K562 (cell line): ENCODE measurements at regions not wholly inside any gene's neighbourhood (a gene's known extent, or its start where the extent isn't known, plus 50 kb on each side); places are given as distances from the start of the nearest gene placed in this dataset.

Source experiments
- ATAC-seq: fragments of 200-7000 bp; cut with Tn5 transposase; 3 replicates; pipeline ENCODE4 v1.9.1; 2020; ENCODE audit warnings: moderate library complexity
- BruUV-seq: library from RNA; stranded (reverse); fragments of 400-500 nt; replicated peaks from 2 replicates; lab custom pipeline; 2021; lab: Mats Ljungman, UMichigan
- CTCF ChIA-PET: fragments of 300-600 bp; formaldehyde crosslinking; extraction: SDS; loops from one replicate; lab custom pipeline; 2021; ENCODE audit warnings: low intra/inter-chr PET ratio; lab: Yijun Ruan, JAX
- POLR2A ChIA-PET: fragments of 300-600, 350-650 bp; sonication (Branson Sonifier 250); formaldehyde crosslinking; extraction: SDS; loops from one replicate; lab custom pipeline; 2021; ENCODE audit warnings: antibody characterized with exemption, inconsistent platforms; lab: Yijun Ruan, JAX
- DNase-seq, 4 experiments: peaks; one replicate each; pipeline versions ENCODE4 v3.0.0 to v3.0.0-alpha.2; 2011 to 2018; ENCODE audit warnings: low spot score in 3 of 4, mixed read lengths in 3 of 4; ENCODE audit errors: extremely low read depth in 1 of 4
- FAIRE-seq: peaks from 2 replicates; lab custom pipeline; 2011; peaks lifted over from hg19 to GRCh38; lab: Jason Lieb, UNC
- H2AFZ ChIP-seq: 2 replicates; pipeline ENCODE4 v1.6.0; 2011; ENCODE audit warnings: low read depth, low read length, control low read depth, inconsistent platforms
- H3K27ac ChIP-seq: fragments of 200-600 bp; 3 replicates; pipeline ENCODE4 v1.8.0; 2011; ENCODE audit warnings: low read depth, mild to moderate bottlenecking, control low read depth, inconsistent platforms, low read length, moderate library complexity, mixed read lengths; ENCODE audit errors: extremely low read depth
- H3K27me3 ChIP-seq, 2 experiments: fragments of 300-600 bp in 1 of 2; 2 replicates in 1 of 2; 3 replicates in 1 of 2; pipeline versions ENCODE4 v1.6.0 to v1.8.0; 2011; ENCODE audit warnings: inconsistent platforms in 2 of 2, low read length in 2 of 2, mild to moderate bottlenecking in 1 of 2, mixed read lengths in 1 of 2, moderate library complexity in 1 of 2; ENCODE audit not compliant: control insufficient read depth in 2 of 2, insufficient read depth in 2 of 2
- H3K36me3 ChIP-seq: fragments of 300-600 bp; 3 replicates; pipeline ENCODE4 v1.8.0; 2011; ENCODE audit warnings: mild to moderate bottlenecking, low read length, inconsistent platforms; ENCODE audit not compliant: control insufficient read depth, insufficient read depth
- H3K4me1 ChIP-seq, 2 experiments: fragments of 200-600 bp in 1 of 2; replicated peaks in 1 of 2; 2 replicates in 1 of 2; 3 replicates in 1 of 2; pipeline versions ENCODE4 v1.5.1 to v1.8.0; 2011; ENCODE audit warnings: inconsistent platforms in 2 of 2, low read length in 2 of 2, mild to moderate bottlenecking in 1 of 2, mixed read lengths in 1 of 2, moderate library complexity in 1 of 2; ENCODE audit not compliant: control insufficient read depth in 2 of 2, insufficient read depth in 2 of 2
- H3K4me2 ChIP-seq: 2 replicates; pipeline ENCODE4 v1.6.1; 2011; ENCODE audit warnings: low read length, control low read depth, inconsistent platforms, mixed read lengths; ENCODE audit not compliant: insufficient read depth
- H3K4me3 ChIP-seq: fragments of 200-600 bp; sonication (generic), shearing (Covaris generic); 2 replicates; pipeline ENCODE4 v1.5.1; 2016; ENCODE audit warnings: control low read depth, inconsistent platforms
- H3K79me2 ChIP-seq: fragments of 200-600 bp; 3 replicates; pipeline ENCODE4 v1.8.0; 2011; ENCODE audit warnings: low read length, inconsistent platforms; ENCODE audit not compliant: control insufficient read depth, insufficient read depth
- H3K9ac ChIP-seq, 2 experiments: 2 replicates each; pipeline versions ENCODE4 v1.6.0 to v1.6.1; 2011; ENCODE audit warnings: low read depth in 2 of 2, low read length in 2 of 2, control low read depth in 1 of 2, inconsistent platforms in 1 of 2, mild to moderate bottlenecking in 1 of 2, mixed read lengths in 1 of 2; ENCODE audit not compliant: insufficient read depth in 1 of 2
- H3K9me1 ChIP-seq: one replicate; pipeline ENCODE4 v1.6.0; 2011; ENCODE audit warnings: inconsistent platforms, mild to moderate bottlenecking, low read length, moderate library complexity; ENCODE audit not compliant: control insufficient read depth, insufficient read depth
- H3K9me3 ChIP-seq: replicated peaks from 2 replicates; pipeline ENCODE4 v1.5.1; 2011; ENCODE audit warnings: low read depth, low read length, inconsistent platforms; ENCODE audit not compliant: control insufficient read depth, insufficient read depth
- H4K20me1 ChIP-seq: replicated peaks from 2 replicates; pipeline ENCODE4 v1.6.1; 2011; ENCODE audit warnings: low read length, inconsistent platforms, mixed read lengths; ENCODE audit not compliant: control insufficient read depth, insufficient read depth
- BRCA1 ChIP-seq, 2 experiments: fragments of 450-650 bp in 1 of 2; sonication (generic) in 1 of 2; formaldehyde crosslinking in 1 of 2; IDR thresholded peaks; 2 replicates each; pipeline versions ENCODE4 v1.5.0 to v1.6.1; 2017 to 2020; ENCODE audit warnings: mild to moderate bottlenecking in 1 of 2, missing genetic modification reagents in 1 of 2
- CBX5 ChIP-seq: IDR thresholded peaks from 2 replicates; pipeline ENCODE4 v1.6.1; 2014; ENCODE audit warnings: low read depth, borderline replicate concordance
- EGR1 ChIP-seq: fragments of 450-650 bp; conservative IDR thresholded peaks from 2 replicates; pipeline ENCODE4 v1.6.1; 2017; ENCODE audit warnings: mild to moderate bottlenecking
- ELF1 ChIP-seq: fragments of 200-800 bp; sonication (Bioruptor generic); IDR thresholded peaks from 2 replicates; pipeline ENCODE4 v1.6.1; 2016; ENCODE audit warnings: missing genetic modification characterization, missing compliant biosample characterization
- HDAC2 ChIP-seq: fragments of 450-650 bp; IDR thresholded peaks from 2 replicates; pipeline ENCODE4 v1.6.1; 2016; ENCODE audit warnings: mild to moderate bottlenecking
- KLF6 ChIP-seq: fragments of 250-450 bp; sonication (Bioruptor Pico); IDR thresholded peaks from 2 replicates; pipeline ENCODE4 v1.4.0; 2020; ENCODE audit warnings: mild to moderate bottlenecking, moderate library complexity, borderline replicate concordance
- MAFG ChIP-seq: fragments of 450-650 bp; conservative IDR thresholded peaks from 2 replicates; pipeline ENCODE4 v1.6.1; 2016; ENCODE audit warnings: missing genetic modification characterization, missing compliant biosample characterization
- NKRF ChIP-seq: fragments of 450-650 bp; IDR thresholded peaks from 2 replicates; pipeline ENCODE4 v1.6.1; 2016; ENCODE audit warnings: borderline replicate concordance
- RCOR1 ChIP-seq, 2 experiments: IDR thresholded peaks; 2 replicates each; pipeline ENCODE4 v1.6.1; 2012; ENCODE audit warnings: low read depth in 2 of 2, low read length in 2 of 2, borderline replicate concordance in 1 of 2, improper control_type of control experiment in 1 of 2
- RNF2 ChIP-seq: sonication (generic); IDR thresholded peaks from 2 replicates; pipeline ENCODE4 v1.6.1; 2016
- SAFB ChIP-seq: fragments of 200-400 bp; formaldehyde crosslinking; IDR thresholded peaks from 2 replicates; pipeline ENCODE4 v1.6.1; 2017; ENCODE audit warnings: low read depth, low read length, borderline replicate concordance
- SAFB2 ChIP-seq: fragments of 200-400 bp; formaldehyde crosslinking; IDR thresholded peaks from 2 replicates; pipeline ENCODE4 v1.6.1; 2018; ENCODE audit warnings: borderline replicate concordance, low read length, low read depth, moderate library complexity; ENCODE audit not compliant: severe bottlenecking
- SIRT6 ChIP-seq: IDR thresholded peaks from one replicate; pipeline ENCODE4 v1.6.1; 2012; ENCODE audit warnings: low read depth, mild to moderate bottlenecking, control low read depth, inconsistent platforms, low read length, moderate library complexity
- TFAM ChIP-seq: fragments of 250-450 bp; sonication (Bioruptor Pico); conservative IDR thresholded peaks from 2 replicates; pipeline ENCODE4 v1.5.0; 2021; ENCODE audit warnings: mild to moderate bottlenecking, moderate library complexity
- ZFPM2 ChIP-seq: fragments of 250-450 bp; sonication (Bioruptor Pico); IDR thresholded peaks from 2 replicates; pipeline ENCODE4 v1.5.1; 2022; ENCODE audit warnings: mild to moderate bottlenecking
- ZNF134 ChIP-seq: fragments of 250-450 bp; sonication (Bioruptor Pico); conservative IDR thresholded peaks from 2 replicates; pipeline ENCODE4 v1.4.0; 2020
- ZNF316 ChIP-seq: fragments of 450-650 bp; IDR thresholded peaks from 2 replicates; pipeline ENCODE4 v1.6.1; 2016
- ZNF696 ChIP-seq: fragments of 250-450 bp; sonication (Bioruptor Pico); conservative IDR thresholded peaks from 2 replicates; pipeline ENCODE4 v1.4.0; 2020; ENCODE audit warnings: mild to moderate bottlenecking, moderate library complexity
- ZNF764 ChIP-seq: fragments of 250-450 bp; sonication (Bioruptor Pico); IDR thresholded peaks from 2 replicates; pipeline ENCODE4 v1.4.0; 2020; ENCODE audit warnings: low read depth, mild to moderate bottlenecking, moderate library complexity
- WGBS: fragments of 100-300 bp; shearing (Covaris generic); methylation state at CpG from one replicate; pipeline ENCODE4 v1.1.6; 2016; ENCODE audit warnings: low coverage, mixed read lengths; ENCODE audit not compliant: insufficient coverage; ENCODE audit errors: missing lambda C conversion rate; 5-methylcytosine and 5-hydroxymethylcytosine counted together
- in situ Hi-C: fragments of 300-500 bp; cut with MboI; formaldehyde crosslinking; loops from 4 replicates; pipeline ENCODE4 v1.15.0; 2018; ENCODE audit warnings: inconsistent platforms, mixed read lengths
- intact Hi-C: fragments of 100-400 bp; cut with micrococcal nuclease; formaldehyde crosslinking; loops from 2 replicates; pipeline ENCODE4 v1.14.2; 2022

- WGBS: 0% methylated on average over 2 of the region's 2 CpGs
Measured at GRCh38 chr9:8232726-8233125, 433.1 kb upstream of the DMAC1 start.

GRCh38 chr9:8229226-8229625 is 429.6 kb upstream of the DMAC1 start:
- DNase-seq (no peak), FAIRE-seq (no peak), ATAC-seq (no peak)
- Histone ChIP-seq H3K27ac (no peak overlapping the region), H3K9ac (no peak overlapping the region), H3K4me3 (no peak overlapping the region), H3K9me1 (no peaks in the 10 kb centered on the region), H3K27me3 (no peaks in the 10 kb centered on the region), H3K9me3 (no peaks in the 10 kb centered on the region), H3K4me1 (no peaks in the 10 kb centered on the region), H2AFZ (no peak overlapping the region), H3K36me3 (no peaks in the 10 kb centered on the region), H3K79me2 (no peaks in the 10 kb centered on the region), H3K4me2 (no peak overlapping the region), H4K20me1 (no peaks in the 10 kb centered on the region)
- POLR2A ChIA-PET: no interaction called here
- TF ChIP-seq SAFB: no peak
- no peak for TF ChIP-seq ZNF316
- no peak for TF ChIP-seq NKRF
- TF ChIP-seq RCOR1 (IDR thresholded peaks at IDR 0.05; ENCODE audit: borderline replicate concordance in 1 of 2, low read depth in 2 of 2, low read length in 2 of 2): no peak
- no peak for TF ChIP-seq MAFG
- no peak for TF ChIP-seq KLF6 (CRISPR knock-in tag)
- no peak for TF ChIP-seq SIRT6
- 0% methylated on average over 4 of the region's 4 CpGs for WGBS
- CTCF ChIA-PET: no interaction called here
- intact Hi-C loops: no loop called here
- in situ Hi-C loops: no loop called here
- BruUV-seq: no TSS peak

More at GRCh38 chr9:8232726-8233125, 433.1 kb upstream of the DMAC1 start:
- in situ Hi-C loops (no loop called here), intact Hi-C loops (no loop called here)
- H3K79me2 ChIP-seq: no peaks in the 10 kb centered on the region
- no peaks in the 10 kb centered on the region for H3K36me3 ChIP-seq
- no peaks in the 10 kb centered on the region for H3K27me3 ChIP-seq
- ATAC-seq: no peak
- no peaks in the 10 kb centered on the region for H4K20me1 ChIP-seq
- H3K9ac ChIP-seq: no peak overlapping the region
- no peak for FAIRE-seq
- ChIA-PET POLR2A (interaction anchor here (0.5 kb wide), 1 partner anchor 1966 kb away, joined by 3 read pairs; no protein-coding TSS in a partner anchor), CTCF (no interaction called here)
- no peak for DNase-seq
- H3K4me3 ChIP-seq: no peak overlapping the region
- no peak overlapping the region for H3K4me2 ChIP-seq
- H2AFZ ChIP-seq: no peak overlapping the region
- no TSS peak for BruUV-seq
- no peaks in the 10 kb centered on the region for H3K9me3 ChIP-seq
- no peaks in the 10 kb centered on the region for H3K4me1 ChIP-seq
- TF ChIP-seq ELF1: no peak
- TF ChIP-seq EGR1: no peak
- TF ChIP-seq SAFB2: no peak
- TF ChIP-seq CBX5: no peak
- TF ChIP-seq ZNF696: no peak
- no peak for TF ChIP-seq ZNF764 (CRISPR knock-in tag)
- TF ChIP-seq ZNF134 (CRISPR knock-in tag): no peak
- TF ChIP-seq BRCA1 (IDR thresholded peaks at IDR 0.05): no peak
- TF ChIP-seq BRCA1 (CRISPR knock-in tag; IDR thresholded peaks at IDR 0.05): no peak
- no peak for TF ChIP-seq TFAM
- TF ChIP-seq HDAC2: no peak
- TF ChIP-seq RNF2: no peak
- no peak for TF ChIP-seq ZFPM2 (CRISPR knock-in tag)
- TF ChIP-seq, all 486 proteins: peak for 0
- no peaks in the 10 kb centered on the region for H3K9me1 ChIP-seq
- no peak overlapping the region for H3K27ac ChIP-seq
